SU-DHL-6 (cell line): ENCODE measurements at regions not wholly inside any gene's neighbourhood (a gene's known extent, or its start where the extent isn't known, plus 50 kb on each side); places are given as distances from the start of the nearest gene placed in this dataset.

ENCODE experiments used
- H2AFZ ChIP-seq: fragments of 200-600 bp; sonication (generic); 2 replicates; pipeline ENCODE4 v1.6.1; 2014; ENCODE audit warnings: low read depth, mild to moderate bottlenecking, moderate library complexity, mixed read lengths, antibody characterized with exemption, low read length; ENCODE audit not compliant: severe bottlenecking
- H3F3A ChIP-seq: fragments of 200-600 bp; shearing (Covaris generic); 2 replicates; pipeline ENCODE4 v1.6.0; 2016; ENCODE audit warnings: antibody characterized with exemption, mild to moderate bottlenecking; ENCODE audit not compliant: insufficient read depth
- H3K27ac ChIP-seq: fragments of 200-600 bp; sonication (generic); 2 replicates; pipeline ENCODE4 v1.5.1; 2016; ENCODE audit warnings: low read depth, mild to moderate bottlenecking, low read length, moderate library complexity, mixed read lengths
- H3K27me3 ChIP-seq: fragments of 200-600 bp; sonication (generic), shearing (Covaris generic); 2 replicates; pipeline ENCODE4 v1.6.0; 2014; ENCODE audit warnings: mild to moderate bottlenecking, low read length
- H3K36me3 ChIP-seq: fragments of 200-600 bp; sonication (generic); 2 replicates; pipeline ENCODE4 v1.6.1; 2014; ENCODE audit warnings: mild to moderate bottlenecking, low read length, mixed read lengths
- H3K4me2 ChIP-seq: fragments of 300-600, 200-600 bp; shearing (Covaris generic), sonication (generic); 2 replicates; pipeline ENCODE4 v1.6.0; 2014; ENCODE audit warnings: low read length, low read depth, mild to moderate bottlenecking; ENCODE audit not compliant: poor library complexity, severe bottlenecking
- H3K4me3 ChIP-seq: fragments of 200-600 bp; sonication (generic); 2 replicates; pipeline ENCODE4 v1.5.1; 2014; ENCODE audit warnings: antibody characterized with exemption, low read length, mild to moderate bottlenecking, mixed read lengths; ENCODE audit not compliant: insufficient read depth, poor library complexity, severe bottlenecking
- H3K79me2 ChIP-seq: fragments of 200-600 bp; sonication (generic); 2 replicates; pipeline ENCODE4 v1.6.1; 2014; ENCODE audit warnings: mild to moderate bottlenecking, low read length, moderate library complexity; ENCODE audit not compliant: insufficient read depth
- H3K9ac ChIP-seq: fragments of 200-600 bp; sonication (generic); 2 replicates; pipeline ENCODE4 v1.7.0; 2014; ENCODE audit warnings: mild to moderate bottlenecking, low read length
- H3K9me2 ChIP-seq: fragments of 200-600 bp; sonication (generic); replicated peaks from 2 replicates; pipeline ENCODE4 v1.6.1; 2014; ENCODE audit warnings: low read length; ENCODE audit not compliant: insufficient read depth
- H3K9me3 ChIP-seq: fragments of 200-600 bp; sonication (generic); 2 replicates; pipeline ENCODE4 v1.6.1; 2014; ENCODE audit warnings: low read length, mixed read lengths; ENCODE audit not compliant: insufficient read depth
- H4K20me1 ChIP-seq: fragments of 200-600 bp; sonication (generic); 2 replicates; pipeline ENCODE4 v1.6.1; 2014; ENCODE audit warnings: low read depth, mild to moderate bottlenecking, antibody characterized with exemption, low read length, moderate library complexity, mixed read lengths
- EZH2phosphoT487 ChIP-seq: fragments of 200-600 bp; sonication (generic), shearing (Covaris generic); conservative IDR thresholded peaks from 2 replicates; pipeline ENCODE4 v1.6.1; 2018; ENCODE audit warnings: mild to moderate bottlenecking, antibody characterized with exemption, low read length, moderate library complexity, mixed read lengths
- TF ChIP-seq, protein P1 (sequence below): fragments of 200-600 bp; sonication (generic); IDR thresholded peaks from one replicate; pipeline ENCODE4 v1.5.1; 2017; ENCODE audit warnings: antibody characterized with exemption, mild to moderate bottlenecking, low read length, moderate library complexity; ENCODE audit not compliant: insufficient read depth, poor library complexity, severe bottlenecking

GRCh38 chr18:27793013-27793785 is 383.7 kb downstream of the CDH2 start:
- TF ChIP-seq, protein P1, sequence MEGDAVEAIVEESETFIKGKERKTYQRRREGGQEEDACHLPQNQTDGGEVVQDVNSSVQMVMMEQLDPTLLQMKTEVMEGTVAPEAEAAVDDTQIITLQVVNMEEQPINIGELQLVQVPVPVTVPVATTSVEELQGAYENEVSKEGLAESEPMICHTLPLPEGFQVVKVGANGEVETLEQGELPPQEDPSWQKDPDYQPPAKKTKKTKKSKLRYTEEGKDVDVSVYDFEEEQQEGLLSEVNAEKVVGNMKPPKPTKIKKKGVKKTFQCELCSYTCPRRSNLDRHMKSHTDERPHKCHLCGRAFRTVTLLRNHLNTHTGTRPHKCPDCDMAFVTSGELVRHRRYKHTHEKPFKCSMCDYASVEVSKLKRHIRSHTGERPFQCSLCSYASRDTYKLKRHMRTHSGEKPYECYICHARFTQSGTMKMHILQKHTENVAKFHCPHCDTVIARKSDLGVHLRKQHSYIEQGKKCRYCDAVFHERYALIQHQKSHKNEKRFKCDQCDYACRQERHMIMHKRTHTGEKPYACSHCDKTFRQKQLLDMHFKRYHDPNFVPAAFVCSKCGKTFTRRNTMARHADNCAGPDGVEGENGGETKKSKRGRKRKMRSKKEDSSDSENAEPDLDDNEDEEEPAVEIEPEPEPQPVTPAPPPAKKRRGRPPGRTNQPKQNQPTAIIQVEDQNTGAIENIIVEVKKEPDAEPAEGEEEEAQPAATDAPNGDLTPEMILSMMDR, result no peak
- no peak for TF ChIP-seq EZH2phosphoT487
- no peak overlapping the region for H3K27ac ChIP-seq
- no peak overlapping the region for H3K9ac ChIP-seq
- H3K4me3 ChIP-seq, result no peak overlapping the region
- H2AFZ ChIP-seq, result no peak overlapping the region
- no peaks in the 10 kb centered on the region for H3F3A ChIP-seq
- H3K9me2 ChIP-seq, result no peaks in the 10 kb centered on the region
- H3K27me3 ChIP-seq, result no peaks in the 10 kb centered on the region
- H4K20me1 ChIP-seq, result no peaks in the 10 kb centered on the region
- no peaks in the 10 kb centered on the region for H3K9me3 ChIP-seq
- no peaks in the 10 kb centered on the region for H3K79me2 ChIP-seq
- no peaks in the 10 kb centered on the region for H3K36me3 ChIP-seq
- no peak overlapping the region for H3K4me2 ChIP-seq

DNA sequence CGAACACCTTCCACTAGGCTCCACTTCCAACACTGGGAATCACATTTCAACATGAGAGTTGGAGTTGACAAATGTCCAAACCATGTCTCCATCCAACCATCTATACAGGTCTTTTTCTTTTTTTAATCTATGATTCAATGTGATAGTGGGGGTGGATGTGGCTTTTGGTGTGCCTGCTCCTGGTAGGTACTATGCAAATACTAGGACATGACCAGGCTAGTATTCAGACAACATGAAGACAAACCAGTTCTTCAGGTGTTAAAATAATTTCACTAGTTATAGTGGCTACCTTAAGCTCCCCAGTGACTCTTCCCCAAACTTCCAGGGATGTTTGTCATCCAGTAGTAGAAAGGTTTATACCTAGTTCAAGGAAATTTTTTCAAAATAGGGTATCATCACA is 387.5 kb downstream of the CDH2 start:
- no peaks in the 10 kb centered on the region for H4K20me1 ChIP-seq
- H3K36me3 ChIP-seq, result no peaks in the 10 kb centered on the region
- no peak overlapping the region for H2AFZ ChIP-seq
- no peaks in the 10 kb centered on the region for H3K9me2 ChIP-seq
- TF ChIP-seq EZH2phosphoT487, result no peak
- TF ChIP-seq, protein P1, result no peak
- no peaks in the 10 kb centered on the region for H3K9me3 ChIP-seq
- no peaks in the 10 kb centered on the region for H3K27me3 ChIP-seq
- H3K79me2 ChIP-seq, result no peaks in the 10 kb centered on the region
- H3K27ac ChIP-seq, result no peak overlapping the region
- H3K4me3 ChIP-seq, result no peak overlapping the region
- no peak overlapping the region for H3K9ac ChIP-seq
- no peak overlapping the region for H3K4me2 ChIP-seq
- no peaks in the 10 kb centered on the region for H3F3A ChIP-seq

- no peaks in the 10 kb centered on the region for H3K36me3 ChIP-seq
- no peaks in the 10 kb centered on the region for H3K9me3 ChIP-seq
- H3K9me2 ChIP-seq, result no peaks in the 10 kb centered on the region
- H3K27ac ChIP-seq, result no peak overlapping the region
- H3K4me2 ChIP-seq, result no peak overlapping the region
- H3K9ac ChIP-seq, result no peak overlapping the region
- H3K4me3 ChIP-seq, result no peak overlapping the region
- H3K27me3 ChIP-seq, result no peaks in the 10 kb centered on the region
- no peak overlapping the region for H2AFZ ChIP-seq
- no peaks in the 10 kb centered on the region for H3K79me2 ChIP-seq
- H3F3A ChIP-seq, result no peaks in the 10 kb centered on the region
- H4K20me1 ChIP-seq, result no peaks in the 10 kb centered on the region
- TF ChIP-seq, protein P1, result no peak
- no peak for TF ChIP-seq EZH2phosphoT487
These were observed 389.4 kb downstream of the CDH2 start for GRCh38 chr18:27787547-27787946.
